ENCODE measurements at regions not wholly inside any gene's neighbourhood (a gene's known extent, or its start where the extent isn't known, plus 50 kb on each side); places are given as distances from the start of the nearest gene placed in this dataset.

- DNase-seq, result no peak
Observed at GRCh38 chr2:42969231-42970150, 177.1 kb upstream of the HAAO start.

DNA sequence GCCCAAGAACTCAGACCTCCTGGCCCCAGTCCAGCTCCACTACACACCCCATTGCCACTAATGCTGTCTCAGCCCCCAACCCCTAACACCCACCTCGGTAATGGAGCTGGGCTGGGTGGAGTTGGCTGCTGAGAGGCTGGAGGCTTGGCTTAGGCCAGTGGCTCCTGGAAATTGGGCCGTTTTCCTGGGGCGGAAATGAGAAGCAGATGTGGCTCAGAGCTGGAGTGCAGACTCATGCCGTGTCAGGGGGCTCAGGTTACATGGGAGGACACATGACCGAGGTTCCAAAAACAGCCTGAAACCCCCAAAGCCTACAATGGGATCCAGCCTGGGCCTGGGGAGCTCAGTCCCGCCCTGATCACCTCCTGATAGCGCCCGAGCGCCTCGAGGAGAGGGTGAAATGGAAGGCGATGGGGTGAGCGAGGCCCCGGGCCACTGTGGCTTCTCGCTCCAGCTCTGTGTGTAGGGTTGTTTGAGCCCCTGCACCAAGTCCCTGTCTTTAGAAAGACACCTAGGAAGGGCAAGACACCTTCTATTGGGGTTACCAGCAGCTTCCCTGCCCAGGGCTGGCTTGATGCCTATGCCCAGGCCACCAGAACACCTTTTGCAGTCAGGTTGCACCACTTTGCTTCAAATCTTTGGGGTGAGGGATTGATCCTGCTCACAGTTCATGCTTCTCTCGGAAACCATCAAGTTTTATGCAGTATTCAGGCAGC is 175.7 kb upstream of the HAAO start:
- no peak for DNase-seq

DNA sequence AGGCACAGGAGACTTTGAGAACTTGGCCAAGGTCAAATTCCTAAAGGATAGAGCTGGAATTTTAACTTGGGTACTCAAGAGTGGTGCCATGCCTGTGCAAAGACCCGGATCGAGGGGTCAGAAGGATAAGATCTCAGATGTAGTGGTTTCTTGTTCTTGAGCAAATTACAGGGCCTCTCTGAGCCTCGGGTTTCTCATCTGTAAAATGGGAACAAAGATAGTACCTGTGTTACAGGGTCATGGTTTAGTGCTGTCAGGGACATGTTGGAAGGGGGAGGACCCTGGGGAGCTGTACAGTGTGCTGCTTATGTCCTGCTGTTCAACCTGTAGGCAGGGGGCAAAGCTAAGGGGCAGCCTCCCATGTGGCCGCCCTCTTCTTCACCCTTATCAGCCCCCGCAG is 173.5 kb upstream of the HAAO start:
- DNase-seq, result no peak

DNA sequence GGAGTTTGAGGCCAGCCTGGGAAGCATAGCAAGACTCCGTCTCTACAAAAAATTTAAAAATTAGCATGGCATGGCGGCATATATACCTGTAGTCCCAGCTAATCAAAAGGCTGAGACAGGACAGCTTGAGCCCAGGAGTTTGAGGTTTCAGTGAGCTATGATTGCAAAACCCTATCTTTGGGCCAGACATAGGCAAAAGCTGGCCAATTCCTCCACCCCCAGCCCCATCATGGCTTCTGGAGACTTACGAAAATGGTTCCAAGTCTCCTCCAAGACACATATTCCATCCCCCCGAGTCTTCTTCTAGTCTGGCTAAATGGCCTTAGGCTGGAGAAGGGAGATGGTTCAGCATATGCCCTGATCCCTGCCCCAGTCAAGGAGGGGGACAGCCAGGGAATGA is 172.8 kb upstream of the HAAO start:
- DNase-seq, result peak in 1 of 2 experiments; percentile 4

DNA sequence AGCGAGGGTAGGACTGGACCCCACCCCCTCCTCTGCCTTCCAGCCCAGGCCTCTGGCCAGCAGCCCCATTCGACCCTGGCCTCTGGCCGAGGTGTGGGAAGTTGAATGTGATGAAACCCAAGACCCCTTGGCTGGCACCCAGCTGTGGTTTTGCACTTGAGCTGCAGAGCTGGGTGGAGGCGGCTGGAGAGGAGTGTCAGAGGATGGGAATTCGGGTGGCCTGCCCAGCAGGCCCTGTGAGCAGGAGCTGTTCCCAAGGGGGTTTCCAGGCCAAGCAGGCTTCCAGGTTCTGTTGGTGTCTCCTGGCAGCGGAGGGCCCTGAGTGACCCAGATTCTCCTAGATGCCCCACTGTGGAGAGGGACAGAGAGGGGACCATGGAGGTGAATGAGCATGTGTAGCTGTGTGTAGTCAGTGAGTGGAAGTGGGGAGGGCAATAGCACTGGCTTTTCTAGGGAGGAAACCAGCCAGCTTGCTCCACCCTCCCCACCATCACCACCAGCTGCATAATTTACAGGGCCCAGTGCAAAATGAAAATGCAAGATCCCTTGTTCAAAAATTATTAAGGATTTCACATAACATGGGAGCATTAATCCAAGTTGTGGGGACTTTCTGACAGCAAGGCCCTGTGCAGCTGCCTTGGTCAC is 172.2 kb upstream of the HAAO start:
- DNase-seq, result peak in 1 of 2 experiments; percentile 16

DNA sequence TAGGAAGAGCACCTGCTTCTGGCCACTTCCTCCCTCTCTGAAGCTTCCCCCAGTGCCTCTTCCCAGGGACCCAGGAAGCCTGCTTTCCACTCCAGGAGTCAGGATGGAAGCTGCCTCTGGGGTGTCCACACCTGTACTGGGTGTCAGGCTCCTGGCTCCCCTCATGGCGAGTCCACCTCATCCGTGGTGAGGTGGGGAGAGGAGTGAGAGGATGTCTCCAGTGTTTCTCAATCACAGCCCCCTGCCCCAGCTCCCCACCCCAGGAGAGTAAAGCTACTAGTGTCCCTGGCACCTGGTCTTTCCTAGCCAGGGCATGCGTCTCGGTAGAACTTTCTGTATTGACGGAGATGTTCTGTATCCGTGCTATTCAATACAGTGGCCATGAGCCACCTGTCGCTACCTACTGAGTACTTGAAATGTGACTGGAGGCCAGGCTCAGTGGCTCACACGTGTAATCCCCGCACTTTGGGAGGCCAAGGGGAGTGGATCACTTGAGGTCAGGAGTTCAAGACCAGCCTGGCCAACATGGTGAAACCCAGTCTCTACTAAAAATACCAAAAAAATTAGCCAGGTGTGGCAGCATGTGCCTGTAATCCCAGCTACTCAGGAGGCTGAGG is 171.2 kb upstream of the HAAO start:
- DNase-seq, result no peak

DNA sequence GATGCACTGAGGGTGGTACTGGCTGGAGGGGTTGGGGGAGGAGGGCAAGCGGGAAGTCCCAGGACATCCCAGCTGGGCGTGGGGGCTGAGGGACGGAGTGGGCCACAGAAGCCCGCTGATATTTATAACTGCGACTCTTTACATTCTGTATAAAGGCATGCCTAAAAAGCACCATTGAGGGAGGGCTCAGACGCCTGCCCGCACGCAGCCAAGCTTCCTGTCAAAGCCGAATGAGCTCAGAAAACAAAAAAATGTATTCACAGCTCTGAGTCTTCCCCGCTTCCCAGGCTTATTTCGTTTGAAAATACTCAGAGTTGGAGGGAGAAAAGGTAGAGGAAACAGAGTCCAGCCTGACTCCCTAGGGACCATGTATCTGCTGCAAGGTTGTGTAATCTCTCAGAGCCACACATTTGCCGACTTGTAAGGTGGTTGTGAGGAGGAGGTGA is 170.1 kb upstream of the HAAO start:
- no peak for DNase-seq

DNA sequence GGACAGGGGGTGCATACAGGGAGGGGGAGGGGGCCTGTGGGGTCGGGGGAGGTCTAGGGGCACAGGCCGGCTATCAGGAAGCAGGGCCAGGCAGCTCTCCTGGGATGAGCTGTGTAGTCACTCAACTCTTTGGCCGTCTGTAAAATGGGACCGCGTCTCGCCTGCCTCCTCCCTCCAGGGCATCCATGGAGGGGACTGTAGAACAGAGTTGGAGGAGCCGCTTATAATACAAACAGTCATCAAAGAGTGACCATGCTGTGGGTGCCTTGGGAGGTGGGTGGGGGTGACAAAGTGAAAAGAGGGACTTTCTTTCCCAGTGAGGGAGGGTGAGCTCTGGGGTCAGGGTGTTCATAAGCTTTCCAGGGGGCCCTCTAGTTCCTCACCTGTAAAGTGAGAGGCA is 169.6 kb upstream of the HAAO start:
- no peak for DNase-seq

DNA sequence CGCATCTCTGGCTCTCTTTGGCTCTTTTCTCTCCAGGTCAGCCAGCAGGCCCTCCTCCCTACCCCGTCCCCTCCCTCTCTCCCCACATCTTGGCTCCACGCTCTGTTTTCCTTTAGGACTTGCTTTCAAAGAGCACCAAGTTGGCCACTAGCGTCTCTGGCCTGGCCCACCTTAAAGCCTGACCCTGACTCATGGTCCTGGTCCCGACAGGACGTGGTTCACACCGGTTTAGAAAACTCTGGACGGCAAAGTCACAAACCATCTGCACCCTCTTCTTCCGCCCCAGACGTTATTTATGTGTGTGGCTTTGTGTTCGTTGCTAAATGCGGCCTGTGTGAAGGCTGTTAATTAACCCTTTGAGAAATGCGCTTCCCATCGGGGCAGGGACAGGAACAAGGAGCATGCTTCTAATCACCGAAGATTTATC is 169.0 kb upstream of the HAAO start:
- no peak for DNase-seq

GRCh38 chr2:42960842-42961180 is 168.4 kb upstream of the HAAO start:
- DNase-seq, result no peak

GRCh38 chr2:42960002-42960841 is 167.8 kb upstream of the HAAO start:
- no peak for DNase-seq

DNA sequence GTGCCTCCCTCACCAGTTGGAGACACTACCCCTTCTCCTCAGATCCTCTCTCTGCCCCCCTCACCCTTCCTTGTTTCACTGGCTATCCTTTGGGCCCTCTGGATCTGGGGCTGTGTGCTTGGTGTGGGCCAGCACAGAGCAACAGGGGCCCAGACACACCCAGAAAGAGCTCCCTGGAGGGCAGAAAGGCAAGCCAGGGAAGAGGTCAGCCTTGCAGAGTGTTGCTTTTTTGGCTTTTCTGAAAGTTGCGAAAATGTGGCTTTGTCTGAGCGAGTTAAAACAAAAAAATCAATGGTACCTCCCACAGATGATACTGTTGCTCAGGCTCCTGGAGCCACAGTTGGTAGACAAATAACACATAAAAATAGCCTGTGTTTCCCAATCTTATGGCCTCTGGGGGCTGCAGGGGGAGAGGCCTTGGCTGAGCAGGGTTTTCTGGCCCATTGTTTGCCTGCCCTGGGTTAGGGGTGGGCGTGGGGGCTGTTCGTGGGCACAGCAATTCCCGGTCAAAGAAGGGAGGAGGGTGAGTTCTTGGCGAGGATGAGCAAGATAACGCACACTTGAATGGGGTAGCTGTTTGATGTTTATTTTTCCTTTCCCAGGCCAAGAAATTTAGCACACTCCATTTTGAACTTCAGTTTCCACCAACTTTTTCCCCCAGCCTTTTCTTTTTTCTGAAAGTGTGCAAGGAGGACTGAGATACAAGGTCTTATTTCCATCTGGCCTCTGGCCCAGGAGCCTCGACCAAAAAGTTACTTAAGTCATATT is 167.0 kb upstream of the HAAO start:
- peak; percentile 42 to 49 for DNase-seq

DNA sequence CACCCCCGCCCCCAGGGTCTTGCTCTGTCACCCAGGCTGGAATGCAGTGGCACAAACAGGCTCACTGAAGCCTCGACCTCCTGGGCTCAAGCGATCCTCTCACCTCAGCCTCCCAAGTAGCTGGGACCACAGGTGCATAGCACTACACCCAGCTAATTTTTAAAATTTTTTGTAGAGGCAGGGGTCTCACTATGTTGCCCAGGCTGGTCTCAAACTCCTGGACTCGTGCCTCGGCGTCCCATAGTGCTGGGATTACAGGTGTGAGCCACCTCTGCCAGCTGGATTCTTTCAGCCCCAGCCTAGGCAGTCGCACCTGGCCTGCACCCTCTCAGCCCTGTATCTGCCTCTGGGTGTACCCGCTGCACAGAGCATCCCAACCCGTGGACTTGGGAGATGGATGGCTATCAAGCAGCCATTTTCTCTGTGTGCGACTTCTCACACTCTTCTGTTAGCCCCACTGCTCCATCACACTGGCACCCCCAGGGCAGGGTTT is 166.4 kb upstream of the HAAO start:
- DNase-seq, result no peak

- no peak for DNase-seq
Observed at GRCh38 chr2:42957861-42958301, 165.5 kb upstream of the HAAO start.

- peak in 1 of 2 experiments; percentile 8 for DNase-seq
Observed at GRCh38 chr2:42957109-42957860, 164.9 kb upstream of the HAAO start.

GRCh38 chr2:42954227-42954962 is 162.0 kb upstream of the HAAO start:
- no peak for DNase-seq

DNA sequence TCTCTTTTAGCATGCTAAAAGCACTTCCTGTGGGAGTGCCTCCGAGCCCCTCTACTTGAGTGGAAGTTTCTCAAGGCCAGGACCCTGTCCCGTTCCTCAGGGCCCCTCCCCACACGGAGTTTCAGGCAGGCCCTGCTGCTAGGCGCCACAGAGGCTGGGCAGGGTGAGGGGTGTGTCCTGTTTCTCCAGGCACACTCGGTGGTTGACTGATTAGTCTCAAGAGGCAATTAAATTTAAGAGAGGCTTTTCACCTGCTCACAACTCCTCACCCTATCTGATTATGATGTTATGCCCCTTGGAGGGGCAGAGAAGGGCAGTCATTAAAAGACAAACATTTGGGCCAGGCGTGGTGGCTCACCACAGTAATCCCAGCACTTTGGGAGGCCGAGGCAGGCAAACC is 160.8 kb upstream of the HAAO start:
- DNase-seq, result no peak

- DNase-seq, result no peak
Observed at GRCh38 chr2:42951263-42951938, 159.0 kb upstream of the HAAO start.

DNA sequence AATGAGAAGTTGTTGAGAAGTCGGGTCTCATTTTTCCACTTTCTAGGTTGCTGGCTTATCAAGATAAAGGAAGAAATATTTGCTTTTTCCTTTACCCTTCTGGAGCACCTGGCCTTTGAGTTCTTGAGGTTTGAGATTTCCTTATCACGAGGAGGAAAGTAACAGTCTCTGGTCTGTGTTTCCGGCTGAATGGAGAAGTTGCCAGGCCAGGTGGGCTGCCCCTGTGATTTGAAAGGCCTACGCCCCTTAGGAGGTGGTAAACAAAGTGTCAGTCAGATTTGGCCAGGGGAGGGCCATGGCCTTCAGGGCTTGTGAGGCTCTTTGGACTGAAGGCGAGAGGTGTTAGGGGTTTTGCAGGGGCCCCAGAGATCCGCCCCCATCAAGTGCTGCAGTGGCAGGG is 156.7 kb upstream of the HAAO start:
- no peak for DNase-seq
